ENCODE measurements at regions not wholly inside any gene's neighbourhood (a gene's known extent, or its start where the extent isn't known, plus 50 kb on each side); places are given as distances from the start of the nearest gene placed in this dataset.

GRCh38 chr6:165086814-165087213 is 222.6 kb downstream of the C6orf118 start:
- H3K36me3 ChIP-seq (ENCODE audit: control insufficient read depth, insufficient read depth, low read length), result no peaks in the 10 kb centered on the region
- DNase-seq, result no peak
- no peaks in the 10 kb centered on the region for H3K9me3 ChIP-seq
- H3K4me3 ChIP-seq (ENCODE audit: low read depth, low read length), result no peak overlapping the region
- TF ChIP-seq CTCF (IDR thresholded peaks at IDR 0.05; ENCODE audit: insufficient read depth in 1 of 2, low read depth in 1 of 2, low read length in 1 of 2, severe bottlenecking in 1 of 2, unreplicated experiment in 1 of 2), result no peak
- peaks cover 24% of the 10 kb centered on the region for H3K9me3 Mint-ChIP-seq (ENCODE audit: unreplicated experiment)
- BruUV-seq (replicated peaks), result no TSS peak
- H3K27me3 ChIP-seq (replicated peaks; ENCODE audit: control insufficient read depth, insufficient read depth, low read length), result no peaks in the 10 kb centered on the region
- no peaks in the 10 kb centered on the region for H3K27me3 Mint-ChIP-seq (ENCODE audit: insufficient read depth, unreplicated experiment)
- H3K4me3 Mint-ChIP-seq (ENCODE audit: unreplicated experiment), result no peak overlapping the region
- no peaks in the 10 kb centered on the region for H3K36me3 Mint-ChIP-seq (ENCODE audit: insufficient read depth, unreplicated experiment)
- no peaks in the 10 kb centered on the region for H3K4me1 Mint-ChIP-seq (ENCODE audit: low read depth, unreplicated experiment)
- ChIA-PET CTCF (no interaction called here), POLR2A (no interaction called here)
- H3K27ac Mint-ChIP-seq (ENCODE audit: unreplicated experiment), result no peak overlapping the region
- H3K4me1 ChIP-seq, result no peaks in the 10 kb centered on the region
- intact Hi-C loops (cut with micrococcal nuclease; ENCODE audit: unreplicated experiment), result no loop called here

- intact Hi-C loops (cut with micrococcal nuclease; ENCODE audit: unreplicated experiment), result no loop called here
- no peaks in the 10 kb centered on the region for H3K36me3 Mint-ChIP-seq (ENCODE audit: insufficient read depth, unreplicated experiment)
- no peak overlapping the region for H3K27ac Mint-ChIP-seq (ENCODE audit: unreplicated experiment)
- no peak overlapping the region for H3K4me3 Mint-ChIP-seq (ENCODE audit: unreplicated experiment)
- Histone ChIP-seq H3K9me3 (no peaks in the 10 kb centered on the region; the same call in 1 of the 2 replicates), H3K4me3 (ENCODE audit: low read depth, low read length) (no peak overlapping the region), H3K27me3 (replicated peaks; ENCODE audit: control insufficient read depth, insufficient read depth, low read length) (no peaks in the 10 kb centered on the region), H3K4me1 (no peaks in the 10 kb centered on the region), H3K36me3 (ENCODE audit: control insufficient read depth, insufficient read depth, low read length) (no peaks in the 10 kb centered on the region)
- BruUV-seq (replicated peaks), result no TSS peak
- POLR2A ChIA-PET, result no interaction called here
- no peaks in the 10 kb centered on the region for H3K27me3 Mint-ChIP-seq (ENCODE audit: insufficient read depth, unreplicated experiment)
- H3K4me1 Mint-ChIP-seq (ENCODE audit: low read depth, unreplicated experiment), result no peaks in the 10 kb centered on the region
- CTCF ChIA-PET, result no interaction called here
- H3K9me3 Mint-ChIP-seq (ENCODE audit: unreplicated experiment), result no peaks in the 10 kb centered on the region
- DNase-seq, result no peak
- no peak for TF ChIP-seq CTCF (IDR thresholded peaks at IDR 0.05; ENCODE audit: insufficient read depth in 1 of 2, low read depth in 1 of 2, low read length in 1 of 2, severe bottlenecking in 1 of 2, unreplicated experiment in 1 of 2)
Observed at GRCh38 chr6:165082636-165083035, 226.8 kb downstream of the C6orf118 start.

GRCh38 chr6:165081944-165082532 is 227.4 kb downstream of the C6orf118 start:
- no peaks in the 10 kb centered on the region for H3K36me3 Mint-ChIP-seq (ENCODE audit: insufficient read depth, unreplicated experiment)
- no peak overlapping the region for H3K4me3 Mint-ChIP-seq (ENCODE audit: unreplicated experiment)
- H3K9me3 Mint-ChIP-seq (ENCODE audit: unreplicated experiment), result no peaks in the 10 kb centered on the region
- no peaks in the 10 kb centered on the region for H3K27me3 Mint-ChIP-seq (ENCODE audit: insufficient read depth, unreplicated experiment)
- no peak overlapping the region for H3K27ac Mint-ChIP-seq (ENCODE audit: unreplicated experiment)
- BruUV-seq (replicated peaks), result no TSS peak
- no peaks in the 10 kb centered on the region for H3K36me3 ChIP-seq (ENCODE audit: control insufficient read depth, insufficient read depth, low read length)
- no peak for TF ChIP-seq CTCF (IDR thresholded peaks at IDR 0.05; ENCODE audit: insufficient read depth in 1 of 2, low read depth in 1 of 2, low read length in 1 of 2, severe bottlenecking in 1 of 2, unreplicated experiment in 1 of 2)
- no peaks in the 10 kb centered on the region for H3K4me1 Mint-ChIP-seq (ENCODE audit: low read depth, unreplicated experiment)
- no peaks in the 10 kb centered on the region for H3K4me1 ChIP-seq
- no peaks in the 10 kb centered on the region; the same call in 1 of the 2 replicates for H3K9me3 ChIP-seq
- no peak overlapping the region for H3K4me3 ChIP-seq (ENCODE audit: low read depth, low read length)
- ChIA-PET CTCF (no interaction called here), POLR2A (no interaction called here)
- H3K27me3 ChIP-seq (replicated peaks; ENCODE audit: control insufficient read depth, insufficient read depth, low read length), result no peaks in the 10 kb centered on the region
- intact Hi-C loops (cut with micrococcal nuclease; ENCODE audit: unreplicated experiment), result no loop called here
- no peak for DNase-seq

All from Caco-2 (cell line).